ENCODE measurements at regions not wholly inside any gene's neighbourhood (a gene's known extent, or its start where the extent isn't known, plus 50 kb on each side); places are given as distances from the start of the nearest gene placed in this dataset.
A peak's percentile ranks its signal among the peaks of the same experiment; 100 is the strongest.
"Not testable (repeated sequence)": the region's sequence is repeated elsewhere in the genome, so short reads cannot be mapped to it uniquely, and the experiment has no call there.

- H3K27me3 ChIP-seq (ENCODE audit: insufficient read depth, poor library complexity, severe bottlenecking); H3K36me3 ChIP-seq (ENCODE audit: low read depth); ATAC-seq (ENCODE audit: low read depth); DNase-seq (ENCODE audit: low spot score); H3K4me1 ChIP-seq (ENCODE audit: insufficient read depth, poor library complexity, severe bottlenecking); H3K27ac ChIP-seq (ENCODE audit: poor library complexity, severe bottlenecking); H3K9me3 ChIP-seq (ENCODE audit: severe bottlenecking); H3K4me3 ChIP-seq (ENCODE audit: severe bottlenecking): not testable (repeated sequence)
Observed at GRCh38 chr5:93682471-93683404, 58.7 kb downstream of the POU5F2 start.

DNA sequence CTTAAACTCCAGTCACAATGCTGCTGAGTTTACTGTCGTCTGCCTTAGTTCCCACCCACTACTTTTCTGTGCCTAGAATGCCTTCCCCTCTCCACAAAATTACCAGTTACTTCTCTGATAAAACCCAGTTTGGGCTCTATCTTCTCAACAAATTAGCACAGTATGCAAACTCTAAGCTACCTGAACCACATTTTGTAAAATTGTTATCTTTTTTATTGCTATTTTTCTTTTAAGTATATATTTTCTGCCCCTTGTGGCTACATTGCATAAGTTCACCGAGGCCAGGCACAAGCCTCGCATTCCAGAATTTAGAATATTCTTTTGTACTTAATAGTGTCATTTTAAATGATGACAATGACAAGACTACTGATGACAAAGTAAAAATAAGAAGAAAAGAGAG is 60.0 kb downstream of the POU5F2 start:
- ATAC-seq (ENCODE audit: low read depth): no peak
- no peak for DNase-seq (ENCODE audit: low spot score)
- Histone ChIP-seq H3K9me3 (ENCODE audit: severe bottlenecking) (no peaks in the 10 kb centered on the region), H3K36me3 (ENCODE audit: low read depth) (no peaks in the 10 kb centered on the region), H3K4me1 (ENCODE audit: insufficient read depth, poor library complexity, severe bottlenecking) (peaks cover 3% of the 10 kb centered on the region), H3K4me3 (ENCODE audit: severe bottlenecking) (no peak overlapping the region), H3K27ac (ENCODE audit: poor library complexity, severe bottlenecking) (no peak overlapping the region), H3K27me3 (ENCODE audit: insufficient read depth, poor library complexity, severe bottlenecking) (no peaks in the 10 kb centered on the region)
- TF ChIP-seq, protein P1, sequence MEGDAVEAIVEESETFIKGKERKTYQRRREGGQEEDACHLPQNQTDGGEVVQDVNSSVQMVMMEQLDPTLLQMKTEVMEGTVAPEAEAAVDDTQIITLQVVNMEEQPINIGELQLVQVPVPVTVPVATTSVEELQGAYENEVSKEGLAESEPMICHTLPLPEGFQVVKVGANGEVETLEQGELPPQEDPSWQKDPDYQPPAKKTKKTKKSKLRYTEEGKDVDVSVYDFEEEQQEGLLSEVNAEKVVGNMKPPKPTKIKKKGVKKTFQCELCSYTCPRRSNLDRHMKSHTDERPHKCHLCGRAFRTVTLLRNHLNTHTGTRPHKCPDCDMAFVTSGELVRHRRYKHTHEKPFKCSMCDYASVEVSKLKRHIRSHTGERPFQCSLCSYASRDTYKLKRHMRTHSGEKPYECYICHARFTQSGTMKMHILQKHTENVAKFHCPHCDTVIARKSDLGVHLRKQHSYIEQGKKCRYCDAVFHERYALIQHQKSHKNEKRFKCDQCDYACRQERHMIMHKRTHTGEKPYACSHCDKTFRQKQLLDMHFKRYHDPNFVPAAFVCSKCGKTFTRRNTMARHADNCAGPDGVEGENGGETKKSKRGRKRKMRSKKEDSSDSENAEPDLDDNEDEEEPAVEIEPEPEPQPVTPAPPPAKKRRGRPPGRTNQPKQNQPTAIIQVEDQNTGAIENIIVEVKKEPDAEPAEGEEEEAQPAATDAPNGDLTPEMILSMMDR (IDR thresholded peaks at IDR 0.05; ENCODE audit: poor library complexity, severe bottlenecking): peak; percentile 28

GRCh38 chr5:93677359-93677891 is 64.0 kb downstream of the POU5F2 start:
- peak; percentile 67 for DNase-seq (ENCODE audit: low spot score)
- Histone ChIP-seq H3K27ac (ENCODE audit: poor library complexity, severe bottlenecking) (no peak overlapping the region), H3K4me3 (ENCODE audit: severe bottlenecking) (no peak overlapping the region)

GRCh38 chr5:93676704-93677103 is 64.7 kb downstream of the POU5F2 start:
- peaks cover 3% of the 10 kb centered on the region for H3K4me1 ChIP-seq (ENCODE audit: insufficient read depth, poor library complexity, severe bottlenecking)
- no peak for DNase-seq (ENCODE audit: low spot score)
- H3K27me3 ChIP-seq (ENCODE audit: insufficient read depth, poor library complexity, severe bottlenecking): no peaks in the 10 kb centered on the region
- H3K36me3 ChIP-seq (ENCODE audit: low read depth): no peaks in the 10 kb centered on the region
- TF ChIP-seq, protein P1 (IDR thresholded peaks at IDR 0.05; ENCODE audit: poor library complexity, severe bottlenecking): no peak
- no peak overlapping the region for H3K27ac ChIP-seq (ENCODE audit: poor library complexity, severe bottlenecking)
- no peaks in the 10 kb centered on the region for H3K9me3 ChIP-seq (ENCODE audit: severe bottlenecking)
- no peak for ATAC-seq (ENCODE audit: low read depth)
- H3K4me3 ChIP-seq (ENCODE audit: severe bottlenecking): no peak overlapping the region

More at GRCh38 chr5:93677359-93677891, 64.0 kb downstream of the POU5F2 start:
- Histone ChIP-seq H3K9me3 (ENCODE audit: severe bottlenecking) (no peaks in the 10 kb centered on the region), H3K4me1 (ENCODE audit: insufficient read depth, poor library complexity, severe bottlenecking) (peaks cover 3% of the 10 kb centered on the region), H3K36me3 (ENCODE audit: low read depth) (no peaks in the 10 kb centered on the region), H3K27me3 (ENCODE audit: insufficient read depth, poor library complexity, severe bottlenecking) (no peaks in the 10 kb centered on the region)
- TF ChIP-seq, protein P1 (IDR thresholded peaks at IDR 0.05; ENCODE audit: poor library complexity, severe bottlenecking): no peak
- ATAC-seq (ENCODE audit: low read depth): peak; percentile 97

- DNase-seq (ENCODE audit: low spot score): no peak
- no peak overlapping the region for H3K27ac ChIP-seq (ENCODE audit: poor library complexity, severe bottlenecking)
- TF ChIP-seq, protein P1 (IDR thresholded peaks at IDR 0.05; ENCODE audit: poor library complexity, severe bottlenecking): no peak
- H3K9me3 ChIP-seq (ENCODE audit: severe bottlenecking): no peaks in the 10 kb centered on the region
- H3K4me1 ChIP-seq (ENCODE audit: insufficient read depth, poor library complexity, severe bottlenecking): peaks cover 3% of the 10 kb centered on the region
- H3K36me3 ChIP-seq (ENCODE audit: low read depth): no peaks in the 10 kb centered on the region
- H3K4me3 ChIP-seq (ENCODE audit: severe bottlenecking): no peak overlapping the region
- ATAC-seq (ENCODE audit: low read depth): no peak
- no peaks in the 10 kb centered on the region for H3K27me3 ChIP-seq (ENCODE audit: insufficient read depth, poor library complexity, severe bottlenecking)
Observed at GRCh38 chr5:93675460-93676450, 65.6 kb downstream of the POU5F2 start.
